ENCODE measurements at regions not wholly inside any gene's neighbourhood (a gene's known extent, or its start where the extent isn't known, plus 50 kb on each side); places are given as distances from the start of the nearest gene placed in this dataset.

- H3K27me3 ChIP-seq (ENCODE audit: insufficient read depth, low read length): no peaks in the 10 kb centered on the region
- H3K4me3 ChIP-seq (ENCODE audit: low read depth, low read length, poor library complexity, severe bottlenecking): no peak overlapping the region
- H4K20me1 ChIP-seq (ENCODE audit: insufficient read depth, low read length): no peaks in the 10 kb centered on the region
- TF ChIP-seq EZH2 (IDR thresholded peaks at IDR 0.05; ENCODE audit: borderline replicate concordance, low read length): no peak
- no peak for TF ChIP-seq CTCF (IDR thresholded peaks at IDR 0.05; ENCODE audit: low read length)
- no peaks in the 10 kb centered on the region for H3K79me2 ChIP-seq (ENCODE audit: insufficient read depth, low read length)
- no peak overlapping the region for H3K27ac ChIP-seq (ENCODE audit: low read depth, low read length, poor library complexity, severe bottlenecking)
- H3K4me1 ChIP-seq (ENCODE audit: insufficient read depth, low read length, severe bottlenecking): no peaks in the 10 kb centered on the region
- no peaks in the 10 kb centered on the region for H3K9me3 ChIP-seq (ENCODE audit: low read length)
- H3K9ac ChIP-seq (ENCODE audit: low read length): no peak overlapping the region
- no peaks in the 10 kb centered on the region for H3K36me3 ChIP-seq (ENCODE audit: insufficient read depth, low read length)
- no peak overlapping the region for H3K4me2 ChIP-seq (ENCODE audit: low read length)
- H2AFZ ChIP-seq (ENCODE audit: low read length): no peak overlapping the region
- H3K9me2 ChIP-seq (ENCODE audit: low read depth, low read length): no peaks in the 10 kb centered on the region
- no peaks in the 10 kb centered on the region for H3F3A ChIP-seq (ENCODE audit: insufficient read depth, low read length)
Measured at GRCh38 chr5:130731839-130732238, 433.2 kb downstream of the HINT1 start.

- Histone ChIP-seq H3K9me3 (ENCODE audit: low read length) (no peaks in the 10 kb centered on the region), H3K4me3 (ENCODE audit: low read depth, low read length, poor library complexity, severe bottlenecking) (no peak overlapping the region), H3K27me3 (ENCODE audit: insufficient read depth, low read length) (no peaks in the 10 kb centered on the region), H3K27ac (ENCODE audit: low read depth, low read length, poor library complexity, severe bottlenecking) (no peak overlapping the region), H4K20me1 (ENCODE audit: insufficient read depth, low read length) (no peaks in the 10 kb centered on the region), H3K36me3 (ENCODE audit: insufficient read depth, low read length) (no peaks in the 10 kb centered on the region), H3K79me2 (ENCODE audit: insufficient read depth, low read length) (no peaks in the 10 kb centered on the region), H3F3A (ENCODE audit: insufficient read depth, low read length) (no peaks in the 10 kb centered on the region), H3K4me1 (ENCODE audit: insufficient read depth, low read length, severe bottlenecking) (no peaks in the 10 kb centered on the region), H2AFZ (ENCODE audit: low read length) (no peak overlapping the region), H3K9ac (ENCODE audit: low read length) (no peak overlapping the region), H3K9me2 (ENCODE audit: low read depth, low read length) (no peaks in the 10 kb centered on the region), H3K4me2 (ENCODE audit: low read length) (no peak overlapping the region)
- TF ChIP-seq EZH2 (IDR thresholded peaks at IDR 0.05; ENCODE audit: borderline replicate concordance, low read length) (no peak), CTCF (IDR thresholded peaks at IDR 0.05; ENCODE audit: low read length) (no peak)
Measured at GRCh38 chr5:130729541-130729940, 435.5 kb downstream of the HINT1 start.

- TF ChIP-seq CTCF (IDR thresholded peaks at IDR 0.05; ENCODE audit: low read length): no peak
- no peak for TF ChIP-seq EZH2 (IDR thresholded peaks at IDR 0.05; ENCODE audit: borderline replicate concordance, low read length)
- no peaks in the 10 kb centered on the region for H3K9me3 ChIP-seq (ENCODE audit: low read length)
- H3K9ac ChIP-seq (ENCODE audit: low read length): no peak overlapping the region
- H3K27me3 ChIP-seq (ENCODE audit: insufficient read depth, low read length): no peaks in the 10 kb centered on the region
- H3K79me2 ChIP-seq (ENCODE audit: insufficient read depth, low read length): no peaks in the 10 kb centered on the region
- H2AFZ ChIP-seq (ENCODE audit: low read length): no peak overlapping the region
- H3K9me2 ChIP-seq (ENCODE audit: low read depth, low read length): no peaks in the 10 kb centered on the region
- no peaks in the 10 kb centered on the region for H3K4me1 ChIP-seq (ENCODE audit: insufficient read depth, low read length, severe bottlenecking)
- H3F3A ChIP-seq (ENCODE audit: insufficient read depth, low read length): no peaks in the 10 kb centered on the region
- H4K20me1 ChIP-seq (ENCODE audit: insufficient read depth, low read length): no peaks in the 10 kb centered on the region
- no peak overlapping the region for H3K4me3 ChIP-seq (ENCODE audit: low read depth, low read length, poor library complexity, severe bottlenecking)
- no peaks in the 10 kb centered on the region for H3K36me3 ChIP-seq (ENCODE audit: insufficient read depth, low read length)
- H3K27ac ChIP-seq (ENCODE audit: low read depth, low read length, poor library complexity, severe bottlenecking): no peak overlapping the region
- no peak overlapping the region for H3K4me2 ChIP-seq (ENCODE audit: low read length)
Measured at GRCh38 chr5:130727830-130728229, 437.2 kb downstream of the HINT1 start.
